Fibroblast of lung (primary cell): ENCODE measurements at regions not wholly inside any gene's neighbourhood (a gene's known extent, or its start where the extent isn't known, plus 50 kb on each side); places are given as distances from the start of the nearest gene placed in this dataset.

Experiments used
- DNase-seq, 2 donors: peaks; one replicate each; pipeline versions ENCODE4 v3.0.0 to v3.0.0-alpha.2; 2010; ENCODE audit warnings: low read depth in 2 of 2
- H2AFZ ChIP-seq: 2 replicates; pipeline ENCODE4 v1.5.1; 2012; ENCODE audit warnings: low read length, control low read depth, inconsistent platforms
- H3K27ac ChIP-seq: 2 replicates; pipeline ENCODE4 v1.5.1; 2011; ENCODE audit warnings: low read length, control low read depth; ENCODE audit not compliant: insufficient read depth
- H3K27me3 ChIP-seq: 2 replicates; pipeline ENCODE4 v1.5.1; 2011; ENCODE audit warnings: mild to moderate bottlenecking, low read length; ENCODE audit not compliant: control insufficient read depth, insufficient read depth
- H3K36me3 ChIP-seq: 2 replicates; pipeline ENCODE4 v1.5.1; 2011; ENCODE audit warnings: low read length; ENCODE audit not compliant: control insufficient read depth, insufficient read depth
- H3K4me1 ChIP-seq: 2 replicates; pipeline ENCODE4 v1.5.1; 2011; ENCODE audit warnings: low read length; ENCODE audit not compliant: control insufficient read depth, insufficient read depth; ENCODE audit errors: extremely low read depth
- H3K4me2 ChIP-seq: 2 replicates; pipeline ENCODE4 v1.5.1; 2011; ENCODE audit warnings: low read length, control low read depth; ENCODE audit not compliant: insufficient read depth; ENCODE audit errors: extremely low read depth
- H3K4me3 ChIP-seq, 4 experiments: fragments of 200-600 bp in 1 of 4; sonication (generic) in 1 of 4; replicated peaks in 1 of 4; 2 replicates each; pipeline ENCODE4 v1.5.1; 2011 to 2016; ENCODE audit warnings: low read length in 4 of 4, low read depth in 3 of 4, mild to moderate bottlenecking in 3 of 4, control low read depth in 2 of 4, inconsistent platforms in 1 of 4, mixed read lengths in 1 of 4; ENCODE audit not compliant: insufficient read depth in 1 of 4; ENCODE audit errors: control extremely low read depth in 1 of 4
- H3K79me2 ChIP-seq: 2 replicates; pipeline ENCODE4 v1.5.1; 2012; ENCODE audit warnings: mild to moderate bottlenecking, low read length, inconsistent platforms; ENCODE audit not compliant: control insufficient read depth, insufficient read depth
- H3K9ac ChIP-seq: 2 replicates; pipeline ENCODE4 v1.5.1; 2011; ENCODE audit warnings: mild to moderate bottlenecking, low read length, control low read depth; ENCODE audit not compliant: insufficient read depth
- H3K9me3 ChIP-seq: 2 replicates; pipeline ENCODE4 v1.5.1; 2012; ENCODE audit warnings: low read depth, low read length; ENCODE audit not compliant: control insufficient read depth, insufficient read depth
- H4K20me1 ChIP-seq: 2 replicates; pipeline ENCODE4 v1.5.1; 2011; ENCODE audit warnings: low read length; ENCODE audit not compliant: control insufficient read depth, insufficient read depth; ENCODE audit errors: extremely low read depth
- CTCF ChIP-seq, 2 donors: IDR thresholded peaks in 1 of 2; conservative IDR thresholded peaks in 1 of 2; 1 replicate in 1 of 2; 2 replicates in 1 of 2; pipeline ENCODE4 v1.5.1; 2011 to 2012; ENCODE audit warnings: low read length in 2 of 2, control low read depth in 1 of 2, inconsistent platforms in 1 of 2, low read depth in 1 of 2, mild to moderate bottlenecking in 1 of 2
- EZH2 ChIP-seq: IDR thresholded peaks from 2 replicates; pipeline ENCODE4 v1.5.1; 2012; ENCODE audit warnings: low read length, control low read depth, mild to moderate bottlenecking; ENCODE audit errors: missing control alignments

GRCh38 chr1:118494998-118495397 is 310.0 kb upstream of the SPAG17 start:
- Histone ChIP-seq H3K79me2 (no peaks in the 10 kb centered on the region), H3K27ac (no peak overlapping the region), H3K36me3 (no peaks in the 10 kb centered on the region), H3K4me1 (no peaks in the 10 kb centered on the region), H3K4me3 (no peak overlapping the region), H3K4me2 (no peak overlapping the region), H4K20me1 (no peaks in the 10 kb centered on the region), H3K9ac (no peak overlapping the region), H3K27me3 (no peaks in the 10 kb centered on the region), H2AFZ (no peak overlapping the region), H3K9me3 (no peaks in the 10 kb centered on the region)
- no peak for DNase-seq
- TF ChIP-seq CTCF (conservative IDR thresholded peaks at IDR 0.05 in 1 of 2, IDR thresholded peaks at IDR 0.05 in 1 of 2; ENCODE audit: low read depth in 1 of 2, low read length in 2 of 2), result no peak
- TF ChIP-seq EZH2, result no peak

- Histone ChIP-seq H4K20me1 (no peaks in the 10 kb centered on the region), H3K4me3 (no peak overlapping the region), H3K27ac (no peak overlapping the region), H3K4me1 (no peaks in the 10 kb centered on the region), H3K9me3 (no peaks in the 10 kb centered on the region), H3K27me3 (no peaks in the 10 kb centered on the region), H3K4me2 (no peak overlapping the region), H3K9ac (no peak overlapping the region), H3K36me3 (no peaks in the 10 kb centered on the region), H2AFZ (no peak overlapping the region), H3K79me2 (no peaks in the 10 kb centered on the region)
- TF ChIP-seq CTCF (conservative IDR thresholded peaks at IDR 0.05 in 1 of 2, IDR thresholded peaks at IDR 0.05 in 1 of 2; ENCODE audit: low read depth in 1 of 2, low read length in 2 of 2) (no peak), EZH2 (no peak)
- DNase-seq, result no peak
Measured at GRCh38 chr1:118488787-118489186, 303.8 kb upstream of the SPAG17 start.

- no peaks in the 10 kb centered on the region for H3K27me3 ChIP-seq
- H3K27ac ChIP-seq, result no peak overlapping the region
- no peak overlapping the region for H2AFZ ChIP-seq
- no peak overlapping the region for H3K4me2 ChIP-seq
- H3K9ac ChIP-seq, result no peak overlapping the region
- no peaks in the 10 kb centered on the region for H3K79me2 ChIP-seq
- no peaks in the 10 kb centered on the region for H4K20me1 ChIP-seq
- no peak overlapping the region for H3K4me3 ChIP-seq
- no peaks in the 10 kb centered on the region for H3K9me3 ChIP-seq
- no peaks in the 10 kb centered on the region for H3K4me1 ChIP-seq
- TF ChIP-seq CTCF (conservative IDR thresholded peaks at IDR 0.05 in 1 of 2, IDR thresholded peaks at IDR 0.05 in 1 of 2; ENCODE audit: low read depth in 1 of 2, low read length in 2 of 2), result no peak
- no peak for TF ChIP-seq EZH2
- no peaks in the 10 kb centered on the region for H3K36me3 ChIP-seq
- DNase-seq, result no peak
Measured at GRCh38 chr1:118487932-118488331, 302.9 kb upstream of the SPAG17 start.
